ENCODE measurements at regions not wholly inside any gene's neighbourhood (a gene's known extent, or its start where the extent isn't known, plus 50 kb on each side); places are given as distances from the start of the nearest gene placed in this dataset.

- H3K9me3 ChIP-seq (ENCODE audit: control insufficient read depth, low read length): no peaks in the 10 kb centered on the region
- ATAC-seq (ENCODE audit: low FRiP score): no peak
- H3K36me3 ChIP-seq (ENCODE audit: control insufficient read depth in 1 of 2, insufficient read depth in 2 of 2, low read length in 1 of 2): no peaks in the 10 kb centered on the region
- H3K27me3 ChIP-seq (ENCODE audit: control insufficient read depth in 1 of 2, insufficient read depth in 2 of 2, low read length in 1 of 2): no peaks in the 10 kb centered on the region
- H3K27ac ChIP-seq (ENCODE audit: low read depth in 1 of 2, low read length in 2 of 2): no peak overlapping the region
- H3K4me3 ChIP-seq (ENCODE audit: low read length in 2 of 2): no peak overlapping the region
- DNase-seq: no peak
- 90 to 93% methylated on average over 6 of the region's 6 CpGs for WGBS, 2 donors
- H3K4me1 ChIP-seq (ENCODE audit: control insufficient read depth in 1 of 2, insufficient read depth in 2 of 2, low read length in 2 of 2): no peaks in the 10 kb centered on the region
- intact Hi-C loops (cut with DNase I): no loop called here
Observed at GRCh38 chr5:6163913-6164312, 214.4 kb downstream of the MED10 start.

DNA sequence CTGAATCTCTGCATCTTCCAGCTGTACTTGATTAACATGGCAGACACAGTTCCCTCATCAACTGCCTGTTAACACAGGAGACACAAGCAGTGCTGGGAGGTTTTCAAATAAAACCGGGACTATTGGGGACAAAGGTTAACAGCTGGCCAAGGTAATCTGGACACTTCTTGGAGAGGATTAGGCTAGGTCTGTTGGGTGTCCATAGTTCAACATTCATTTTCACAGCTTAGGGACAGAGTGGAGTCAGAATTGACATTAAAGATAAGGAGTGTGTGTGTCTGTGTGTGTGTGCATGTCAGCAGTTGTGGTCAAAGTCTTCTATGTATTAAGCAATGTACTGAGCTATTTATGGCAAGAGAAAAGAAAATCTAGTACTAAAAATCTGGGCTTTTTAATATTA, 216.2 kb downstream of the MED10 start:
- no peak for DNase-seq
- Histone ChIP-seq H3K4me3 (ENCODE audit: low read length in 2 of 2) (no peak overlapping the region), H3K9me3 (ENCODE audit: control insufficient read depth, low read length) (peaks cover 2% of the 10 kb centered on the region), H3K36me3 (ENCODE audit: control insufficient read depth in 1 of 2, insufficient read depth in 2 of 2, low read length in 1 of 2) (no peaks in the 10 kb centered on the region), H3K27ac (ENCODE audit: low read depth in 1 of 2, low read length in 2 of 2) (no peak overlapping the region), H3K27me3 (ENCODE audit: control insufficient read depth in 1 of 2, insufficient read depth in 2 of 2, low read length in 1 of 2) (no peaks in the 10 kb centered on the region), H3K4me1 (ENCODE audit: control insufficient read depth in 1 of 2, insufficient read depth in 2 of 2, low read length in 2 of 2) (no peaks in the 10 kb centered on the region)
- 47 to 59% methylated on average over 1 of the region's 1 CpG for WGBS, 2 donors
- ATAC-seq (ENCODE audit: low FRiP score): no peak
- intact Hi-C loops (cut with DNase I): no loop called here

DNA sequence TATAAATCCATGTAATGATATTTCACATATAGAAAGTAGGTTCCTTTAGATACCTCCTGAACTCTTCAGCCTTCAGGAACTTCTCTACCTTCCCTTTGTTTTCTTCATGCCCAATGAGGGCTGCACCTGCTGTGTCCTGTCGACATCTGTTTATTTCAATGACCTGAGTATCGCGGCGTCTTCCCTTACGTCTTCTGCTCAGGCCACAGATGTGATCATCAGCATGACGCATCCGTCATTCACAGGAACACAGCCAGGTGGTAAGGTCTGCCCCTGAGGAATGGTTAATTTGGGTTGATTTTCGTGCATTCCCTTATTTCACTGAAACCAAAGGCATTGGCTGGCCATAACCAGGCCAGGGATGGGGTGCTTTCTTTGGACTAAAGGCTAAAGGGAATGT, 217.1 kb downstream of the MED10 start:
- Histone ChIP-seq H3K36me3 (ENCODE audit: control insufficient read depth in 1 of 2, insufficient read depth in 2 of 2, low read length in 1 of 2) (no peaks in the 10 kb centered on the region), H3K27me3 (ENCODE audit: control insufficient read depth in 1 of 2, insufficient read depth in 2 of 2, low read length in 1 of 2) (no peaks in the 10 kb centered on the region), H3K4me1 (ENCODE audit: control insufficient read depth in 1 of 2, insufficient read depth in 2 of 2, low read length in 2 of 2) (no peaks in the 10 kb centered on the region), H3K9me3 (ENCODE audit: control insufficient read depth, low read length) (peaks cover 3% of the 10 kb centered on the region), H3K27ac (ENCODE audit: low read depth in 1 of 2, low read length in 2 of 2) (no peak overlapping the region), H3K4me3 (ENCODE audit: low read length in 2 of 2) (no peak overlapping the region)
- no peak for ATAC-seq (ENCODE audit: low FRiP score)
- intact Hi-C loops (cut with DNase I): no loop called here
- 80 to 81% methylated on average over 8 of the region's 8 CpGs for WGBS, 2 donors
- DNase-seq: no peak

- no peak for ATAC-seq (ENCODE audit: low FRiP score)
- WGBS, 2 donors: 55 to 61% methylated on average over 3 of the region's 3 CpGs
- H3K9me3 ChIP-seq (ENCODE audit: control insufficient read depth, low read length): peaks cover 3% of the 10 kb centered on the region
- H3K27ac ChIP-seq (ENCODE audit: low read depth in 1 of 2, low read length in 2 of 2): no peak overlapping the region
- H3K27me3 ChIP-seq (ENCODE audit: control insufficient read depth in 1 of 2, insufficient read depth in 2 of 2, low read length in 1 of 2): no peaks in the 10 kb centered on the region
- H3K36me3 ChIP-seq (ENCODE audit: control insufficient read depth in 1 of 2, insufficient read depth in 2 of 2, low read length in 1 of 2): no peaks in the 10 kb centered on the region
- no peak for DNase-seq
- intact Hi-C loops (cut with DNase I): no loop called here
- H3K4me3 ChIP-seq (ENCODE audit: low read length in 2 of 2): no peak overlapping the region
- no peaks in the 10 kb centered on the region for H3K4me1 ChIP-seq (ENCODE audit: control insufficient read depth in 1 of 2, insufficient read depth in 2 of 2, low read length in 2 of 2)
Observed at GRCh38 chr5:6159832-6160430, 218.4 kb downstream of the MED10 start.

DNA sequence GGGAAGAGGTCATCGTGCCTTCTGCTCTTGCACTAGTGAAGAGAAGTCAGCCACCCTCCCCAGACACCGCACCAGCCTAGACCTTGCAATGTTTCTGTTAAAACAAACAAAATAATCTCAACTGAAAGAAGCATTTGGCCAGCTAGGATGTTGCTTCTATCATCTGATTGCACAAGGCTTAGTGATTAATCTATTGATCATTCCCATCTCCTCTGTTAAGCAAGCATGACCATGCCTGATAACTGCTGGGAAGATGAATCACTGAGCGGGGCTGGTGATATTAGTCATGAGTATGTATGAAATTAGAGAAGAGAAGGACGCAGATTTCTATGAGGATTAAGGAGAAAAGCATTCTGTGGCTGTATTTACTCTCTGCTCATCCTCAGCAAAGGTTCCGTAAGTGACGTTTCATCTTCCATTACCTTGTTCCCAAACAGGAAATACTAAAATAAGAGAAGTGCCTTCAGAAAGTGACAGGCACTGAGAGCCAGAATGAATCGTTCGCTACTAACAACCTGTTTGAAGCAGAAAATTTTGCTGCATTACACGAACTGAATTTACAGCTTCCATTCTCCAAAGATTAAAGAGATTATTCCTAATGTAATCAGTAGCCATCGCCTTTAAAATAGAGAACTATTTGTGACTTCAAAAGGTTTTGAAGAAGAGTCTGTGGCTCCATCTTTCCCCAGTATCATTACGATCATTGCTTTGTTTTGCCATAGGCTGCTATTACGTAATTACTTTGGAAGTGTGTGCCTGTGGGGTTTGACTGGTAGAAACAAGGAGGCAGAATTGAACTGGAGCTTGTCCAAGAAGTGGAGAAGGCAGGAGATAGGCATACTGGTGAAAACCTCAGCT, 219.1 kb downstream of the MED10 start:
- intact Hi-C loops (cut with DNase I): no loop called here
- H3K27me3 ChIP-seq (ENCODE audit: control insufficient read depth in 1 of 2, insufficient read depth in 2 of 2, low read length in 1 of 2): no peaks in the 10 kb centered on the region
- no peaks in the 10 kb centered on the region for H3K4me1 ChIP-seq (ENCODE audit: control insufficient read depth in 1 of 2, insufficient read depth in 2 of 2, low read length in 2 of 2)
- no peak overlapping the region for H3K27ac ChIP-seq (ENCODE audit: low read depth in 1 of 2, low read length in 2 of 2)
- H3K9me3 ChIP-seq (ENCODE audit: control insufficient read depth, low read length): peaks cover 3% of the 10 kb centered on the region
- ATAC-seq (ENCODE audit: low FRiP score) (no peak), DNase-seq (no peak)
- H3K4me3 ChIP-seq (ENCODE audit: low read length in 2 of 2): no peak overlapping the region
- H3K36me3 ChIP-seq (ENCODE audit: control insufficient read depth in 1 of 2, insufficient read depth in 2 of 2, low read length in 1 of 2): no peaks in the 10 kb centered on the region
- 66 to 68% methylated on average over 12 of the region's 12 CpGs for WGBS, 2 donors

GRCh38 chr5:6154216-6154615, 224.1 kb downstream of the MED10 start:
- no peak for ATAC-seq (ENCODE audit: low FRiP score)
- H3K27ac ChIP-seq (ENCODE audit: low read depth in 1 of 2, low read length in 2 of 2): no peak overlapping the region
- 84 to 86% methylated on average over 7 of the region's 7 CpGs for WGBS, 2 donors
- H3K36me3 ChIP-seq (ENCODE audit: control insufficient read depth in 1 of 2, insufficient read depth in 2 of 2, low read length in 1 of 2): no peaks in the 10 kb centered on the region
- H3K4me1 ChIP-seq (ENCODE audit: control insufficient read depth in 1 of 2, insufficient read depth in 2 of 2, low read length in 2 of 2): no peaks in the 10 kb centered on the region
- no peak overlapping the region for H3K4me3 ChIP-seq (ENCODE audit: low read length in 2 of 2)
- no peak for DNase-seq
- peaks cover 3% of the 10 kb centered on the region for H3K9me3 ChIP-seq (ENCODE audit: control insufficient read depth, low read length)
- no peaks in the 10 kb centered on the region for H3K27me3 ChIP-seq (ENCODE audit: control insufficient read depth in 1 of 2, insufficient read depth in 2 of 2, low read length in 1 of 2)
- intact Hi-C loops (cut with DNase I): no loop called here

GRCh38 chr5:6146271-6146670, 232.1 kb downstream of the MED10 start:
- ATAC-seq (ENCODE audit: low FRiP score): no peak
- no peaks in the 10 kb centered on the region for H3K9me3 ChIP-seq (ENCODE audit: control insufficient read depth, low read length)

GRCh38 chr5:6145616-6146237, 232.6 kb downstream of the MED10 start:
- Histone ChIP-seq H3K27ac (ENCODE audit: low read depth in 1 of 2, low read length in 2 of 2) (no peak overlapping the region), H3K4me3 (ENCODE audit: low read length in 2 of 2) (no peak overlapping the region), H3K27me3 (ENCODE audit: control insufficient read depth in 1 of 2, insufficient read depth in 2 of 2, low read length in 1 of 2) (no peaks in the 10 kb centered on the region), H3K36me3 (ENCODE audit: control insufficient read depth in 1 of 2, insufficient read depth in 2 of 2, low read length in 1 of 2) (no peaks in the 10 kb centered on the region), H3K4me1 (ENCODE audit: control insufficient read depth in 1 of 2, insufficient read depth in 2 of 2, low read length in 2 of 2) (no peaks in the 10 kb centered on the region), H3K9me3 (ENCODE audit: control insufficient read depth, low read length) (no peaks in the 10 kb centered on the region)
- DNase-seq (no peak), ATAC-seq (ENCODE audit: low FRiP score) (no peak)
- 92 to 95% methylated on average over 4 of the region's 4 CpGs for WGBS, 2 donors
- intact Hi-C loops (cut with DNase I): no loop called here

More at GRCh38 chr5:6146271-6146670, 232.1 kb downstream of the MED10 start:
- 78 to 82% methylated on average over 2 of the region's 2 CpGs for WGBS, 2 donors
- DNase-seq: no peak
- H3K4me1 ChIP-seq (ENCODE audit: control insufficient read depth in 1 of 2, insufficient read depth in 2 of 2, low read length in 2 of 2): no peaks in the 10 kb centered on the region
- no peaks in the 10 kb centered on the region for H3K27me3 ChIP-seq (ENCODE audit: control insufficient read depth in 1 of 2, insufficient read depth in 2 of 2, low read length in 1 of 2)
- intact Hi-C loops (cut with DNase I): no loop called here
- no peak overlapping the region for H3K4me3 ChIP-seq (ENCODE audit: low read length in 2 of 2)
- H3K27ac ChIP-seq (ENCODE audit: low read depth in 1 of 2, low read length in 2 of 2): no peak overlapping the region
- H3K36me3 ChIP-seq (ENCODE audit: control insufficient read depth in 1 of 2, insufficient read depth in 2 of 2, low read length in 1 of 2): no peaks in the 10 kb centered on the region

DNA sequence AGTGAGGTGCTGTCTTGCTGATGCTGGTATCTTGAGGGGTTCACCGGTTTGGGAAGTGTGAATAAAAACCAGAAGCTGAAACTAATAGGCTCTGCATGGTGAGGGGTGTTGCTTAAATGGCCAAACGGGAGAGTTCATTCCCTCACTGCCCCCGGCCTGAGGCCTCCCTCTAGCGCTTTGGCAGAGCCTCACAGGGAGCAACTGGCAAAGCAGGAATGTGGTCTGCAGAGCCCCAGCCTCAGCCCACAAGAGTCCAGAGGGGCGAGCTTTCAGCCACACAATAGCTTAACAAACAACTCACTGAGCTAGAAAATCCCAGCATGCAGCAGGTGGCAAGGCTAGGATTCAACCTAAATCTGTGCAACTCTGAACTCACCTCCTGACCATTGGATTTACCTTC, 234.8 kb downstream of the MED10 start:
- Histone ChIP-seq H3K4me3 (ENCODE audit: low read length in 2 of 2) (no peak overlapping the region), H3K36me3 (ENCODE audit: control insufficient read depth in 1 of 2, insufficient read depth in 2 of 2, low read length in 1 of 2) (no peaks in the 10 kb centered on the region), H3K4me1 (ENCODE audit: control insufficient read depth in 1 of 2, insufficient read depth in 2 of 2, low read length in 2 of 2) (no peaks in the 10 kb centered on the region), H3K27ac (ENCODE audit: low read depth in 1 of 2, low read length in 2 of 2) (no peak overlapping the region), H3K27me3 (ENCODE audit: control insufficient read depth in 1 of 2, insufficient read depth in 2 of 2, low read length in 1 of 2) (no peaks in the 10 kb centered on the region), H3K9me3 (ENCODE audit: control insufficient read depth, low read length) (no peaks in the 10 kb centered on the region)
- 50 to 54% methylated on average over 5 of the region's 5 CpGs for WGBS, 2 donors
- DNase-seq: no peak
- ATAC-seq (ENCODE audit: low FRiP score): no peak
- intact Hi-C loops (cut with DNase I): no loop called here

Measured in aorta (tissue), 5 donors.